K562 (cell line): ENCODE measurements at regions not wholly inside any gene's neighbourhood (a gene's known extent, or its start where the extent isn't known, plus 50 kb on each side); places are given as distances from the start of the nearest gene placed in this dataset.

Source experiments
- ATAC-seq: fragments of 200-7000 bp; cut with Tn5 transposase; 3 replicates; pipeline ENCODE4 v1.9.1; 2020; ENCODE audit warnings: moderate library complexity
- BruUV-seq: library from RNA; stranded (reverse); fragments of 400-500 nt; replicated peaks from 2 replicates; lab custom pipeline; 2021; lab: Mats Ljungman, UMichigan
- CTCF ChIA-PET: fragments of 300-600 bp; formaldehyde crosslinking; extraction: SDS; loops from one replicate; lab custom pipeline; 2021; ENCODE audit warnings: low intra/inter-chr PET ratio; lab: Yijun Ruan, JAX
- POLR2A ChIA-PET: fragments of 300-600, 350-650 bp; sonication (Branson Sonifier 250); formaldehyde crosslinking; extraction: SDS; loops from one replicate; lab custom pipeline; 2021; ENCODE audit warnings: antibody characterized with exemption, inconsistent platforms; lab: Yijun Ruan, JAX
- DNase-seq, 4 experiments: peaks; one replicate each; pipeline versions ENCODE4 v3.0.0 to v3.0.0-alpha.2; 2011 to 2018; ENCODE audit warnings: low spot score in 3 of 4, mixed read lengths in 3 of 4; ENCODE audit errors: extremely low read depth in 1 of 4
- FAIRE-seq: peaks from 2 replicates; lab custom pipeline; 2011; peaks lifted over from hg19 to GRCh38; lab: Jason Lieb, UNC
- H2AFZ ChIP-seq: 2 replicates; pipeline ENCODE4 v1.6.0; 2011; ENCODE audit warnings: low read depth, low read length, control low read depth, inconsistent platforms
- H3K27ac ChIP-seq: fragments of 200-600 bp; 3 replicates; pipeline ENCODE4 v1.8.0; 2011; ENCODE audit warnings: low read depth, mild to moderate bottlenecking, control low read depth, inconsistent platforms, low read length, moderate library complexity, mixed read lengths; ENCODE audit errors: extremely low read depth
- H3K27me3 ChIP-seq, 2 experiments: fragments of 300-600 bp in 1 of 2; 2 replicates in 1 of 2; 3 replicates in 1 of 2; pipeline versions ENCODE4 v1.6.0 to v1.8.0; 2011; ENCODE audit warnings: inconsistent platforms in 2 of 2, low read length in 2 of 2, mild to moderate bottlenecking in 1 of 2, mixed read lengths in 1 of 2, moderate library complexity in 1 of 2; ENCODE audit not compliant: control insufficient read depth in 2 of 2, insufficient read depth in 2 of 2
- H3K36me3 ChIP-seq: fragments of 300-600 bp; 3 replicates; pipeline ENCODE4 v1.8.0; 2011; ENCODE audit warnings: mild to moderate bottlenecking, low read length, inconsistent platforms; ENCODE audit not compliant: control insufficient read depth, insufficient read depth
- H3K4me1 ChIP-seq, 2 experiments: fragments of 200-600 bp in 1 of 2; replicated peaks in 1 of 2; 2 replicates in 1 of 2; 3 replicates in 1 of 2; pipeline versions ENCODE4 v1.5.1 to v1.8.0; 2011; ENCODE audit warnings: inconsistent platforms in 2 of 2, low read length in 2 of 2, mild to moderate bottlenecking in 1 of 2, mixed read lengths in 1 of 2, moderate library complexity in 1 of 2; ENCODE audit not compliant: control insufficient read depth in 2 of 2, insufficient read depth in 2 of 2
- H3K4me2 ChIP-seq: 2 replicates; pipeline ENCODE4 v1.6.1; 2011; ENCODE audit warnings: low read length, control low read depth, inconsistent platforms, mixed read lengths; ENCODE audit not compliant: insufficient read depth
- H3K4me3 ChIP-seq: fragments of 200-600 bp; sonication (generic), shearing (Covaris generic); 2 replicates; pipeline ENCODE4 v1.5.1; 2016; ENCODE audit warnings: control low read depth, inconsistent platforms
- H3K79me2 ChIP-seq: fragments of 200-600 bp; 3 replicates; pipeline ENCODE4 v1.8.0; 2011; ENCODE audit warnings: low read length, inconsistent platforms; ENCODE audit not compliant: control insufficient read depth, insufficient read depth
- H3K9ac ChIP-seq, 2 experiments: 2 replicates each; pipeline versions ENCODE4 v1.6.0 to v1.6.1; 2011; ENCODE audit warnings: low read depth in 2 of 2, low read length in 2 of 2, control low read depth in 1 of 2, inconsistent platforms in 1 of 2, mild to moderate bottlenecking in 1 of 2, mixed read lengths in 1 of 2; ENCODE audit not compliant: insufficient read depth in 1 of 2
- H3K9me1 ChIP-seq: one replicate; pipeline ENCODE4 v1.6.0; 2011; ENCODE audit warnings: inconsistent platforms, mild to moderate bottlenecking, low read length, moderate library complexity; ENCODE audit not compliant: control insufficient read depth, insufficient read depth
- H3K9me3 ChIP-seq: replicated peaks from 2 replicates; pipeline ENCODE4 v1.5.1; 2011; ENCODE audit warnings: low read depth, low read length, inconsistent platforms; ENCODE audit not compliant: control insufficient read depth, insufficient read depth
- H4K20me1 ChIP-seq: replicated peaks from 2 replicates; pipeline ENCODE4 v1.6.1; 2011; ENCODE audit warnings: low read length, inconsistent platforms, mixed read lengths; ENCODE audit not compliant: control insufficient read depth, insufficient read depth
- ADNP ChIP-seq: fragments of 200-800 bp; sonication (Bioruptor generic); IDR thresholded peaks from 2 replicates; pipeline ENCODE4 v1.6.1; 2016; ENCODE audit warnings: missing genetic modification characterization, missing compliant biosample characterization
- HNRNPK ChIP-seq: fragments of 200-400 bp; formaldehyde crosslinking; IDR thresholded peaks from one replicate; pipeline ENCODE4 v1.6.1; 2018; ENCODE audit warnings: mild to moderate bottlenecking, low read depth, low read length; ENCODE audit not compliant: poor library complexity, severe bottlenecking
- MLX ChIP-seq, 2 experiments: fragments of 450-650 bp in 1 of 2; sonication (generic) in 1 of 2; formaldehyde crosslinking; conservative IDR thresholded peaks; 2 replicates each; pipeline versions ENCODE4 v1.4.0 to v1.8.1; 2020 to 2022; ENCODE audit warnings: mild to moderate bottlenecking in 1 of 2, missing genetic modification reagents in 1 of 2
- NUFIP1 ChIP-seq: fragments of 450-650 bp; IDR thresholded peaks from 2 replicates; pipeline ENCODE4 v1.6.1; 2018; ENCODE audit not compliant: partially characterized antibody
- PCBP2 ChIP-seq: fragments of 200-400 bp; formaldehyde crosslinking; IDR thresholded peaks from 2 replicates; pipeline ENCODE4 v1.6.1; 2018; ENCODE audit warnings: low read length, low read depth, mild to moderate bottlenecking, moderate library complexity; ENCODE audit not compliant: poor library complexity, severe bottlenecking
- PRDM10 ChIP-seq: fragments of 450-650 bp; IDR thresholded peaks from 2 replicates; pipeline ENCODE4 v1.6.1; 2018; ENCODE audit not compliant: partially characterized antibody
- PTRF ChIP-seq: fragments of 450-650 bp; IDR thresholded peaks from 2 replicates; pipeline ENCODE4 v1.6.1; 2016; ENCODE audit warnings: mild to moderate bottlenecking, missing genetic modification characterization, missing compliant biosample characterization
- RBM25 ChIP-seq: fragments of 200-400 bp; formaldehyde crosslinking; IDR thresholded peaks from 2 replicates; pipeline ENCODE4 v1.6.1; 2018; ENCODE audit warnings: low read length, low read depth, moderate library complexity; ENCODE audit not compliant: severe bottlenecking
- SOX6 ChIP-seq: fragments of 450-650 bp; IDR thresholded peaks from 2 replicates; pipeline ENCODE4 v1.6.1; 2014; ENCODE audit warnings: mild to moderate bottlenecking
- TOE1 ChIP-seq, 2 experiments: fragments of 450-650 bp in 1 of 2; sonication (generic) in 1 of 2; formaldehyde crosslinking in 1 of 2; IDR thresholded peaks; 2 replicates each; pipeline versions ENCODE4 v1.7.1 to v1.8.0; 2016 to 2022; ENCODE audit warnings: borderline replicate concordance in 2 of 2, mild to moderate bottlenecking in 2 of 2, antibody characterized with exemption in 1 of 2, inconsistent platforms in 1 of 2, low read depth in 1 of 2, missing genetic modification reagents in 1 of 2, moderate library complexity in 1 of 2
- ZNF140 ChIP-seq: fragments of 250-450 bp; sonication (Bioruptor Pico); IDR thresholded peaks from 2 replicates; pipeline ENCODE4 v1.8.0; 2021; ENCODE audit warnings: moderate library complexity, mild to moderate bottlenecking, inconsistent platforms
- ZNF232 ChIP-seq: sonication (generic); formaldehyde crosslinking; IDR thresholded peaks from 2 replicates; pipeline ENCODE4 v1.8.0; 2022; ENCODE audit warnings: mild to moderate bottlenecking, missing genetic modification reagents
- ZNF583 ChIP-seq: fragments of 250-450 bp; sonication (Bioruptor Pico); IDR thresholded peaks from 2 replicates; pipeline ENCODE4 v1.4.0; 2020
- WGBS: fragments of 100-300 bp; shearing (Covaris generic); methylation state at CpG from one replicate; pipeline ENCODE4 v1.1.6; 2016; ENCODE audit warnings: low coverage, mixed read lengths; ENCODE audit not compliant: insufficient coverage; ENCODE audit errors: missing lambda C conversion rate; 5-methylcytosine and 5-hydroxymethylcytosine counted together
- in situ Hi-C: fragments of 300-500 bp; cut with MboI; formaldehyde crosslinking; loops from 4 replicates; pipeline ENCODE4 v1.15.0; 2018; ENCODE audit warnings: inconsistent platforms, mixed read lengths
- intact Hi-C: fragments of 100-400 bp; cut with micrococcal nuclease; formaldehyde crosslinking; loops from 2 replicates; pipeline ENCODE4 v1.14.2; 2022

- ChIA-PET CTCF (no interaction called here), POLR2A (interaction anchor here (0.8 kb wide), 1 partner anchor 152 kb away, joined by 3 read pairs; no protein-coding TSS in a partner anchor)
- no peaks in the 10 kb centered on the region for H3K79me2 ChIP-seq
- H3K9me1 ChIP-seq: no peaks in the 10 kb centered on the region
- no peaks in the 10 kb centered on the region for H4K20me1 ChIP-seq
- no peak overlapping the region for H3K9ac ChIP-seq
- H3K4me3 ChIP-seq: no peak overlapping the region
- intact Hi-C loops: no loop called here
- DNase-seq: no peak
- H3K9me3 ChIP-seq: no peaks in the 10 kb centered on the region
- H3K27me3 ChIP-seq: peaks cover 2 to 4% of the 10 kb centered on the region in 2 experiments; a peak in 3 of 5 replicates
- 2% methylated on average over 3 of the region's 3 CpGs for WGBS
- no peak for ATAC-seq
- no peaks in the 10 kb centered on the region for H3K36me3 ChIP-seq
- FAIRE-seq: no peak
- no TSS peak for BruUV-seq
- H3K27ac ChIP-seq: no peak overlapping the region
- TF ChIP-seq SOX6 (no peak), PRDM10 (no peak), PCBP2 (no peak), ZNF583 (CRISPR knock-in tag) (no peak), NUFIP1 (no peak), ADNP (tag) (no peak), RBM25 (no peak), ZNF232 (CRISPR knock-in tag) (no peak), PTRF (tag) (no peak), ZNF140 (CRISPR knock-in tag) (no peak), MLX (CRISPR knock-in tag; conservative IDR thresholded peaks at IDR 0.05) (no peak), TOE1 (IDR thresholded peaks at IDR 0.05; ENCODE audit: borderline replicate concordance) (no peak), TOE1 (CRISPR knock-in tag; IDR thresholded peaks at IDR 0.05; ENCODE audit: borderline replicate concordance, low read depth) (no peak), HNRNPK (no peak)
- no peaks in the 10 kb centered on the region for H3K4me1 ChIP-seq
- in situ Hi-C loops: no loop called here
- H3K4me2 ChIP-seq: no peak overlapping the region
- H2AFZ ChIP-seq: no peak overlapping the region
Measured at GRCh38 chr7:96774358-96774757, 64.7 kb upstream of the SEM1 start.
